Mesenchymal stem cell (in vitro differentiated cells and primary cell): ENCODE measurements at regions not wholly inside any gene's neighbourhood (a gene's known extent, or its start where the extent isn't known, plus 50 kb on each side); places are given as distances from the start of the nearest gene placed in this dataset.

Experiments
- DNase-seq: peaks from one replicate; pipeline ENCODE4 v3.0.0-alpha.2; 2013
- H2AFZ ChIP-seq: one replicate; pipeline ENCODE4 v1.6.1; 2013; ENCODE audit warnings: low read depth, mild to moderate bottlenecking, control low read depth, inconsistent platforms, low read length, moderate library complexity
- H2AK5ac ChIP-seq: 2 replicates; pipeline ENCODE4 v1.6.1; 2013; ENCODE audit warnings: low read length, moderate library complexity, mild to moderate bottlenecking, inconsistent platforms; ENCODE audit not compliant: severe bottlenecking
- H2BK120ac ChIP-seq: one replicate; pipeline ENCODE4 v1.6.1; 2013; ENCODE audit warnings: low read depth, mild to moderate bottlenecking, inconsistent platforms, low read length, moderate library complexity
- H2BK12ac ChIP-seq, 2 experiments: one replicate each; pipeline ENCODE4 v1.6.1; 2013; ENCODE audit warnings: inconsistent platforms in 2 of 2, low read length in 2 of 2, mild to moderate bottlenecking in 2 of 2, moderate library complexity in 2 of 2, control low read depth in 1 of 2
- H2BK15ac ChIP-seq: one replicate; pipeline ENCODE4 v1.6.1; 2013; ENCODE audit warnings: mild to moderate bottlenecking, low read depth, inconsistent platforms; ENCODE audit not compliant: poor library complexity, severe bottlenecking
- H2BK5ac ChIP-seq: 2 replicates; pipeline ENCODE4 v1.6.1; 2013; ENCODE audit warnings: low read depth, mild to moderate bottlenecking, low read length, control low read depth, inconsistent platforms; ENCODE audit not compliant: poor library complexity, severe bottlenecking
- H3K14ac ChIP-seq, 2 experiments: one replicate each; pipeline ENCODE4 v1.6.1; 2013; ENCODE audit warnings: inconsistent platforms in 2 of 2, low read length in 2 of 2, control low read depth in 1 of 2, mild to moderate bottlenecking in 1 of 2, moderate library complexity in 1 of 2
- H3K18ac ChIP-seq, 2 experiments: one replicate each; pipeline ENCODE4 v1.6.1; 2013; ENCODE audit warnings: inconsistent platforms in 2 of 2, low read length in 2 of 2, control low read depth in 1 of 2, low read depth in 1 of 2, mild to moderate bottlenecking in 1 of 2
- H3K23ac ChIP-seq, 2 experiments: one replicate each; pipeline ENCODE4 v1.6.1; 2013; ENCODE audit warnings: inconsistent platforms in 2 of 2, low read length in 2 of 2, mild to moderate bottlenecking in 2 of 2, moderate library complexity in 2 of 2, control low read depth in 1 of 2
- H3K27ac ChIP-seq: 2 replicates; pipeline ENCODE4 v1.5.1; 2013; ENCODE audit warnings: mild to moderate bottlenecking, moderate library complexity, low read length, control low read depth, inconsistent platforms; ENCODE audit not compliant: poor library complexity, severe bottlenecking
- H3K27me3 ChIP-seq, 2 experiments: 2 replicates each; pipeline versions ENCODE4 v1.6.1 to v1.7.0; 2013; ENCODE audit warnings: low read length in 2 of 2, mild to moderate bottlenecking in 2 of 2, moderate library complexity in 2 of 2, control low read depth in 1 of 2, inconsistent platforms in 1 of 2; ENCODE audit not compliant: control insufficient read depth in 1 of 2, insufficient read depth in 1 of 2
- H3K36me3 ChIP-seq, 2 experiments: 2 replicates each; pipeline versions ENCODE4 v1.6.1 to v1.7.0; 2013; ENCODE audit warnings: low read length in 2 of 2, control low read depth in 1 of 2, inconsistent platforms in 1 of 2, low read depth in 1 of 2, mild to moderate bottlenecking in 1 of 2; ENCODE audit not compliant: insufficient read depth in 2 of 2, control insufficient read depth in 1 of 2
- H3K4ac ChIP-seq, 2 experiments: one replicate each; pipeline ENCODE4 v1.6.1; 2013; ENCODE audit warnings: inconsistent platforms in 2 of 2, low read length in 2 of 2, mild to moderate bottlenecking in 2 of 2, moderate library complexity in 2 of 2, control low read depth in 1 of 2, low read depth in 1 of 2
- H3K4me1 ChIP-seq: 2 replicates; pipeline ENCODE4 v1.6.1; 2013; ENCODE audit warnings: low read depth, low read length, control low read depth; ENCODE audit not compliant: control insufficient read depth, insufficient read depth
- H3K4me2 ChIP-seq: 2 replicates; pipeline ENCODE4 v1.6.1; 2013; ENCODE audit warnings: low read length, mild to moderate bottlenecking, inconsistent platforms; ENCODE audit not compliant: poor library complexity, severe bottlenecking
- H3K4me3 ChIP-seq, 2 experiments: 2 replicates each; pipeline versions ENCODE4 v1.5.1 to v1.7.0; 2013; ENCODE audit warnings: low read length in 2 of 2, mild to moderate bottlenecking in 2 of 2, control low read depth in 1 of 2, low read depth in 1 of 2; ENCODE audit not compliant: insufficient read depth in 1 of 2
- H3K79me1 ChIP-seq: replicated peaks from 2 replicates; pipeline ENCODE4 v1.6.1; 2013; ENCODE audit warnings: mild to moderate bottlenecking, control low read depth, low read length, inconsistent platforms; ENCODE audit not compliant: poor library complexity, severe bottlenecking
- H3K9ac ChIP-seq: 2 replicates; pipeline ENCODE4 v1.7.0; 2013; ENCODE audit warnings: mild to moderate bottlenecking, low read length, moderate library complexity
- H3K9me3 ChIP-seq: 2 replicates; pipeline ENCODE4 v1.7.0; 2013; ENCODE audit warnings: mild to moderate bottlenecking, low read length; ENCODE audit not compliant: control insufficient read depth
- H4K8ac ChIP-seq: one replicate; pipeline ENCODE4 v1.6.1; 2013; ENCODE audit warnings: inconsistent platforms, mild to moderate bottlenecking, low read length, moderate library complexity
- H4K91ac ChIP-seq: one replicate; pipeline ENCODE4 v1.6.1; 2013; ENCODE audit warnings: mild to moderate bottlenecking, low read length, inconsistent platforms
- WGBS: methylation state at CpG from one replicate; pipeline ENCODE4 v1.1.7; 2013; ENCODE audit warnings: mixed read lengths; 5-methylcytosine and 5-hydroxymethylcytosine counted together

GRCh38 chr3:178310949-178311348, 225.3 kb upstream of the KCNMB2 start:
- Histone ChIP-seq H2AK5ac (peak overlapping the region; percentile 38), H3K9me3 (no peaks in the 10 kb centered on the region), H3K27ac (no peak overlapping the region), H3K4me3 (no peak overlapping the region), H4K8ac (no peak overlapping the region), H3K27me3 (no peaks in the 10 kb centered on the region), H3K4me1 (no peaks in the 10 kb centered on the region), H2BK120ac (no peak overlapping the region), H2AFZ (no peak overlapping the region), H2BK15ac (no peak overlapping the region), H3K4ac (no peak overlapping the region), H4K91ac (no peak overlapping the region), H3K4me2 (no peak overlapping the region), H3K23ac (no peak overlapping the region), H3K18ac (no peak overlapping the region), H3K14ac (no peak overlapping the region), H2BK5ac (no peak overlapping the region), H3K9ac (no peak overlapping the region), H2BK12ac (no peak overlapping the region), H3K36me3 (no peaks in the 10 kb centered on the region), H3K79me1 (no peaks in the 10 kb centered on the region)
- DNase-seq: no peak

GRCh38 chr3:178313716-178314115, 222.5 kb upstream of the KCNMB2 start:
- no peak overlapping the region for H3K27ac ChIP-seq
- H2BK12ac ChIP-seq: no peak overlapping the region
- H2AK5ac ChIP-seq: no peak overlapping the region
- no peak for DNase-seq
- H3K14ac ChIP-seq: no peak overlapping the region
- no peak overlapping the region for H3K4ac ChIP-seq
- no peak overlapping the region for H3K18ac ChIP-seq
- H4K91ac ChIP-seq: no peak overlapping the region
- H3K23ac ChIP-seq: no peak overlapping the region
- H3K9me3 ChIP-seq: no peaks in the 10 kb centered on the region
- no peaks in the 10 kb centered on the region for H3K27me3 ChIP-seq
- no peak overlapping the region for H2BK120ac ChIP-seq
- H3K4me3 ChIP-seq: no peak overlapping the region
- no peak overlapping the region for H2BK5ac ChIP-seq
- H3K36me3 ChIP-seq: no peaks in the 10 kb centered on the region
- WGBS: 100% methylated on average over 1 of the region's 1 CpG
- H4K8ac ChIP-seq: no peak overlapping the region
- H3K4me1 ChIP-seq: no peaks in the 10 kb centered on the region
- H3K4me2 ChIP-seq: no peak overlapping the region
- no peak overlapping the region for H3K9ac ChIP-seq
- no peaks in the 10 kb centered on the region for H3K79me1 ChIP-seq
- no peak overlapping the region for H2BK15ac ChIP-seq
- H2AFZ ChIP-seq: no peak overlapping the region

- H2AFZ ChIP-seq: no peak overlapping the region
These were observed 217.9 kb upstream of the KCNMB2 start for GRCh38 chr3:178318340-178318739.

GRCh38 chr3:178318941-178319816, 217.1 kb upstream of the KCNMB2 start:
- H4K8ac ChIP-seq: no peak overlapping the region
- H2BK120ac ChIP-seq: no peak overlapping the region
- no peak overlapping the region for H2AFZ ChIP-seq
- H3K18ac ChIP-seq: no peak overlapping the region
- no peak overlapping the region for H2BK12ac ChIP-seq
- no peak overlapping the region for H3K9ac ChIP-seq
- H3K4me3 ChIP-seq: no peak overlapping the region
- H3K14ac ChIP-seq: no peak overlapping the region
- no peaks in the 10 kb centered on the region for H3K9me3 ChIP-seq
- no peak overlapping the region for H3K4me2 ChIP-seq
- H3K79me1 ChIP-seq: no peaks in the 10 kb centered on the region
- no peaks in the 10 kb centered on the region for H3K36me3 ChIP-seq
- no peak for DNase-seq
- peaks cover 5% of the 10 kb centered on the region for H3K4me1 ChIP-seq
- no peak overlapping the region for H2BK15ac ChIP-seq
- H4K91ac ChIP-seq: no peak overlapping the region
- H3K27ac ChIP-seq: no peak overlapping the region
- no peak overlapping the region for H2BK5ac ChIP-seq
- peak overlapping the region; percentile 20 for H2AK5ac ChIP-seq
- H3K27me3 ChIP-seq: no peaks in the 10 kb centered on the region
- WGBS: 55% methylated on average over 2 of the region's 5 CpGs
- no peak overlapping the region for H3K4ac ChIP-seq
- H3K23ac ChIP-seq: no peak overlapping the region

More at GRCh38 chr3:178318340-178318739, 217.9 kb upstream of the KCNMB2 start:
- Histone ChIP-seq H3K4me1 (peaks cover 5% of the 10 kb centered on the region), H3K23ac (no peak overlapping the region), H3K4me2 (no peak overlapping the region), H2BK120ac (no peak overlapping the region), H4K8ac (no peak overlapping the region), H3K4ac (no peak overlapping the region), H2AK5ac (no peak overlapping the region), H3K36me3 (no peaks in the 10 kb centered on the region), H3K27me3 (no peaks in the 10 kb centered on the region), H3K4me3 (no peak overlapping the region), H2BK5ac (no peak overlapping the region), H3K27ac (no peak overlapping the region), H3K18ac (no peak overlapping the region), H3K79me1 (no peaks in the 10 kb centered on the region), H3K9me3 (no peaks in the 10 kb centered on the region), H4K91ac (no peak overlapping the region), H3K14ac (no peak overlapping the region), H3K9ac (no peak overlapping the region), H2BK12ac (no peak overlapping the region), H2BK15ac (no peak overlapping the region)
- 89% methylated on average over 1 of the region's 4 CpGs for WGBS
- DNase-seq: no peak
